Epithelial cell of proximal tubule (primary cell): ENCODE measurements at regions not wholly inside any gene's neighbourhood (a gene's known extent, or its start where the extent isn't known, plus 50 kb on each side); places are given as distances from the start of the nearest gene placed in this dataset.

Source experiments
- DNase-seq: peaks from one replicate; pipeline ENCODE4 v3.0.0-alpha.2; 2011; ENCODE audit warnings: low read depth
- H3K4me3 ChIP-seq: 2 replicates; pipeline ENCODE4 v1.5.1; 2011; ENCODE audit warnings: low read depth, mild to moderate bottlenecking, low read length
- CTCF ChIP-seq: conservative IDR thresholded peaks from 2 replicates; pipeline ENCODE4 v1.5.1; 2012; ENCODE audit warnings: low read depth, mild to moderate bottlenecking, low read length

GRCh38 chr2:185144159-185144919 lies 546.0 kb downstream of the ZNF804A start:
- DNase-seq, result no peak
- no peak overlapping the region for H3K4me3 ChIP-seq
- no peak for TF ChIP-seq CTCF

- DNase-seq, result no peak
- no peak overlapping the region for H3K4me3 ChIP-seq
- TF ChIP-seq CTCF, result no peak
Measured at GRCh38 chr2:185145316-185146121, 547.2 kb downstream of the ZNF804A start.

GRCh38 chr2:185147361-185147760 lies 549.0 kb downstream of the ZNF804A start:
- no peak overlapping the region for H3K4me3 ChIP-seq
- no peak for TF ChIP-seq CTCF
- DNase-seq, result no peak

- TF ChIP-seq CTCF, result no peak
- no peak for DNase-seq
- H3K4me3 ChIP-seq, result no peak overlapping the region
Measured at GRCh38 chr2:185152186-185152585, 553.9 kb downstream of the ZNF804A start.

- TF ChIP-seq CTCF, result no peak
- H3K4me3 ChIP-seq, result no peak overlapping the region
- DNase-seq, result no peak
Measured at GRCh38 chr2:185161701-185162100, 563.4 kb downstream of the ZNF804A start.

GRCh38 chr2:185174353-185174752 lies 564.3 kb upstream of the FSIP2 start:
- DNase-seq, result no peak
- no peak overlapping the region for H3K4me3 ChIP-seq

More at GRCh38 chr2:185174353-185174752, 564.3 kb upstream of the FSIP2 start:
- TF ChIP-seq CTCF, result no peak
